GM12878 (cell line): ENCODE measurements at regions not wholly inside any gene's neighbourhood (a gene's known extent, or its start where the extent isn't known, plus 50 kb on each side); places are given as distances from the start of the nearest gene placed in this dataset.
A peak's percentile ranks its signal among the peaks of the same experiment; 100 is the strongest.

ENCODE experiments used
- ATAC-seq: fragments of 200-7000 bp; cut with Tn5 transposase; 3 replicates; pipeline ENCODE4 v1.9.1; 2020; ENCODE audit warnings: mild to moderate bottlenecking, moderate library complexity
- BruUV-seq: library from RNA; stranded (reverse); fragments of 400-500 nt; replicated peaks from 2 replicates; lab custom pipeline; 2021; lab: Mats Ljungman, UMichigan
- CTCF ChIA-PET: fragments of 300-600 bp; sonication (Branson Sonifier 250); formaldehyde crosslinking; extraction: SDS; loops from one replicate; lab custom pipeline; 2021; ENCODE audit warnings: inconsistent platforms; lab: Yijun Ruan, JAX
- POLR2A ChIA-PET: fragments of 350-600 bp; formaldehyde crosslinking; extraction: SDS; loops from one replicate; lab custom pipeline; 2021; ENCODE audit warnings: inconsistent platforms; lab: Charles Lee
- RAD21 ChIA-PET: fragments of 300-600 bp; sonication (Branson Sonifier 250); formaldehyde crosslinking; loops from one replicate; lab custom pipeline; 2023; ENCODE audit warnings: antibody characterized with exemption; ENCODE audit not compliant: unreplicated experiment; lab: Charles Lee
- SMC1A ChIA-PET: fragments of 300-600 bp; sonication (Branson Sonifier 250); formaldehyde crosslinking; loops from one replicate; lab custom pipeline; 2023; ENCODE audit not compliant: unreplicated experiment, uncharacterized antibody; lab: Charles Lee
- DNase-seq: peaks from one replicate; pipeline ENCODE4 v3.0.0-alpha.2; 2011; ENCODE audit warnings: low read depth, low spot score
- FAIRE-seq: peaks from 3 replicates; lab custom pipeline; 2011; peaks lifted over from hg19 to GRCh38; lab: Jason Lieb, UNC
- H2AFZ ChIP-seq: 2 replicates; pipeline ENCODE4 v1.6.0; 2011; ENCODE audit warnings: low read depth, low read length, control low read depth; ENCODE audit not compliant: control insufficient read depth
- H3K27ac ChIP-seq: 2 replicates; pipeline ENCODE4 v1.5.1; 2011; ENCODE audit warnings: control low read depth; ENCODE audit not compliant: control insufficient read depth, insufficient read depth
- H3K27me3 ChIP-seq, 2 experiments: replicated peaks in 1 of 2; 2 replicates each; pipeline versions ENCODE4 v1.6.0 to v1.6.1; 2011; ENCODE audit warnings: low read length in 1 of 2; ENCODE audit not compliant: control insufficient read depth in 2 of 2, insufficient read depth in 2 of 2
- H3K36me3 ChIP-seq, 2 experiments: 2 replicates each; pipeline ENCODE4 v1.5.1; 2011; ENCODE audit warnings: low read length in 1 of 2; ENCODE audit not compliant: control insufficient read depth in 2 of 2, insufficient read depth in 2 of 2
- H3K4me1 ChIP-seq: 2 replicates; pipeline ENCODE4 v1.6.1; 2011; ENCODE audit warnings: mild to moderate bottlenecking, low read length, moderate library complexity, mixed read lengths; ENCODE audit not compliant: control insufficient read depth, insufficient read depth
- H3K4me2 ChIP-seq: 2 replicates; pipeline ENCODE4 v1.6.0; 2011; ENCODE audit warnings: control low read depth; ENCODE audit not compliant: control insufficient read depth, insufficient read depth
- H3K4me3 ChIP-seq: fragments of 200-600 bp; sonication (generic); 2 replicates; pipeline ENCODE4 v1.5.1; 2016
- H3K79me2 ChIP-seq: 2 replicates; pipeline ENCODE4 v1.6.0; 2011; ENCODE audit warnings: low read length; ENCODE audit not compliant: control insufficient read depth, insufficient read depth
- H3K9ac ChIP-seq: 2 replicates; pipeline ENCODE4 v1.8.0; 2011; ENCODE audit warnings: low read length, control low read depth, mixed read lengths; ENCODE audit not compliant: control insufficient read depth, insufficient read depth
- H3K9me3 ChIP-seq: replicated peaks from 3 replicates; pipeline ENCODE4 v1.5.1; 2011; ENCODE audit warnings: mild to moderate bottlenecking, low read length; ENCODE audit not compliant: control insufficient read depth, insufficient read depth
- H4K20me1 ChIP-seq: 2 replicates; pipeline ENCODE4 v1.6.0; 2011; ENCODE audit not compliant: control insufficient read depth, insufficient read depth
- CHD2 ChIP-seq: IDR thresholded peaks from 2 replicates; pipeline ENCODE4 v1.6.1; 2011; ENCODE audit warnings: low read depth, low read length, improper control_type of control experiment, borderline replicate concordance
- FOS ChIP-seq: IDR thresholded peaks from 3 replicates; pipeline ENCODE4 v1.6.1; 2011; ENCODE audit warnings: borderline replicate concordance; ENCODE audit not compliant: insufficient read length; ENCODE audit errors: extremely low read depth
- HCFC1 ChIP-seq: fragments of 150-350 bp; IDR thresholded peaks from 2 replicates; pipeline ENCODE4 v1.6.1; 2014; ENCODE audit warnings: low read length
- MEF2B ChIP-seq: fragments of 450-650 bp; IDR thresholded peaks from 2 replicates; pipeline ENCODE4 v1.6.1; 2018; ENCODE audit warnings: mild to moderate bottlenecking, moderate library complexity; ENCODE audit not compliant: partially characterized antibody, poor library complexity, severe bottlenecking
- MXI1 ChIP-seq: fragments of 150-350 bp; IDR thresholded peaks from 2 replicates; pipeline ENCODE4 v1.6.1; 2011; ENCODE audit warnings: low read depth, mild to moderate bottlenecking, inconsistent platforms, low read length, improper control_type of control experiment
- RB1 ChIP-seq: fragments of 450-650 bp; formaldehyde crosslinking; IDR thresholded peaks from 2 replicates; pipeline ENCODE4 v1.6.1; 2017; ENCODE audit warnings: mild to moderate bottlenecking, borderline replicate concordance
- SUPT20H ChIP-seq: IDR thresholded peaks from 2 replicates; pipeline ENCODE4 v1.6.1; 2011; ENCODE audit warnings: low read depth, mild to moderate bottlenecking, low read length, moderate library complexity, borderline replicate concordance; ENCODE audit not compliant: control insufficient read depth
- WGBS: methylation state at CpG from one replicate; pipeline ENCODE4 v1.1.6; 2016; ENCODE audit warnings: low lambda C conversion rate; ENCODE audit not compliant: insufficient replicate concordance, insufficient coverage; ENCODE audit errors: missing lambda C conversion rate; 5-methylcytosine and 5-hydroxymethylcytosine counted together
- in situ Hi-C: fragments of 300-500 bp; cut with MboI; formaldehyde crosslinking; loops from 9 replicates; pipeline ENCODE4 v1.14.3; 2018; ENCODE audit warnings: mixed read lengths
- intact Hi-C: fragments of 100-400 bp; cut with micrococcal nuclease; formaldehyde crosslinking; loops from one replicate; pipeline ENCODE4 v1.14.2; 2022; ENCODE audit not compliant: unreplicated experiment
- TF ChIP-seq, protein P1 (sequence below): fragments of 450-650 bp; IDR thresholded peaks from 2 replicates; pipeline ENCODE4 v1.6.1; 2017; ENCODE audit warnings: mild to moderate bottlenecking

DNA sequence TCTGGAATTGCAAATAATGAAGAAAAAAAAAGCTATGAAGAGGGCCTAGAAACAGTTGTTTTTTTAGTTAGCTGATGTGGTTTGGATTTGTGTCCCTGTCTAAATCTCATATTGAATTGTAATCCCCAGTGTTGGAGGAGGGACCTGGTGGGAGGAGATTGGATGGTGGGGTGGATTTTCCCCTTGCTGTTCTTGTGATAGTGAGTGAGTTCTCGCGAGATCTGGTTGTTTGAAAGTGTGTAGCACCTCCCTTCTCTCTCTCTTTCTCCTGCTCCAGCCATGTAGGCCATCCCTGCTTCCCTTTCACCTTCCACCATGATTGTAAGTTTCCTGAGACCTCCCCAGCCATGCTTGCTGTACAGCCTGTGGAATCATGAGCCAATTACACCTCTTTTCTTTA lies 126.1 kb downstream of the ASCL4 start:
- RAD21 ChIA-PET, result interaction anchor here (1.2 kb wide), 1 partner anchor 14 kb away, joined by 3 read pairs; no protein-coding TSS in a partner anchor
- no peak overlapping the region for H3K4me3 ChIP-seq
- H3K4me2 ChIP-seq, result no peak overlapping the region
- H2AFZ ChIP-seq, result no peak overlapping the region
- intact Hi-C loops (loop anchor here (5.0 kb wide), 2 partner anchors 138 to 213 kb away; partner anchors contain the start of genes PRDM4 and PWP1), in situ Hi-C loops (no loop called here)
- FAIRE-seq (no peak), DNase-seq (no peak), ATAC-seq (peak; percentile 6; the same call in 1 of the 3 replicates)
- no peaks in the 10 kb centered on the region for H3K36me3 ChIP-seq
- no peaks in the 10 kb centered on the region; the same call in 1 of the 2 replicates for H3K4me1 ChIP-seq
- no peak for TF ChIP-seq RB1
- peak; percentile 52; the same call in 1 of the 2 replicates for TF ChIP-seq CHD2
- no peak for TF ChIP-seq SUPT20H
- no peaks in the 10 kb centered on the region for H3K79me2 ChIP-seq
- POLR2A ChIA-PET, result no interaction called here
- SMC1A ChIA-PET, result interaction anchor here (0.6 to 1.2 kb wide), 3 partner anchors 9 to 63 kb away, joined by 3 to 4 read pairs (median 4); no protein-coding TSS in a partner anchor
- no peaks in the 10 kb centered on the region for H4K20me1 ChIP-seq
- H3K9ac ChIP-seq, result no peak overlapping the region
- no peak overlapping the region for H3K27ac ChIP-seq
- WGBS, result 100% methylated on average over 2 of the region's 2 CpGs
- no TSS peak for BruUV-seq
- no peaks in the 10 kb centered on the region for H3K9me3 ChIP-seq
- no peaks in the 10 kb centered on the region; a peak in 1 of 4 replicates for H3K27me3 ChIP-seq
- CTCF ChIA-PET, result interaction anchor here (0.7 to 1.7 kb wide), 5 partner anchors 11 to 230 kb away, joined by 3 to 11 read pairs (median 5); no protein-coding TSS in a partner anchor

DNA sequence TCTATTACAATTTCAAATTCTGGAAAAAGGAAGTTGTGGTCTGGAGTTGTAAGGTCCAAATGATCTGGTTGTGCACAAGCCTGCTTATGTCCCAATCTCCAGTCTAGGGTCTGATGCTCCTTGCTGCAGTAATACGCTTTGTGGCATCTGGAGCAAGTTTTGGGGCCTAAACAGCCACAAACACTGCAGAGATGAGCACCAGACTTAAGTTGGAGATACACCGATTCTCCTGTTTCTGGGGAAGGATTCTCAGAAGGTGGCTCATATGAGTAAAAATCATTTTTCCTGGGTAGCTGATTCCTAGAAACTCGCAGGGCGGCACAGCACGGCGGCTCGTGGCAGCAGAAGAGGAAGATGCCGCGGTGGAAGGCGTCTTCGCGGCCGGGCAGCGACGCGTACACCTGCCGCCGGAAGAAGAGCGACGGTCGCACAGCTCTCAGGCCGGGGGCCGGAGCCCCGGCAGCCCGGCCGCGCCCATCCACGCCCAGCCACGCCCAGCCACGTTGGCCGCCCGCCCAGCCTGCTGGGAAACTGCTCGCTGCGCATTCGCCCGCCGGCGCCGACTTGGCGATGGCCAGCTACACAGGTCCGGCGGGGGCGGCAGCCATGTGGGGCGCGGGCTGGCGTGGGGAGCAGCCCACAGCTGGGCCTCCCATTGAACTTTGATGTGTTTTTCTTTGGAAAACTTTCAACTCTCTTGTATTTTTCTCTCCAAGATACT lies 129.0 kb downstream of the ASCL4 start:
- ChIA-PET RAD21 (interaction anchor here (1.1 kb wide), 1 partner anchor 9 kb away, joined by 4 read pairs; no protein-coding TSS in a partner anchor), SMC1A (interaction anchor here (0.9 kb wide), 1 partner anchor 27 kb away, joined by 3 read pairs; no protein-coding TSS in a partner anchor), CTCF (interaction anchor here (1.4 to 1.5 kb wide), 2 partner anchors 9 to 15 kb away, joined by 4 to 6 read pairs; no protein-coding TSS in a partner anchor), POLR2A (interaction anchor here (1.0 kb wide), 1 partner anchor 144 kb away, joined by 3 read pairs; no protein-coding TSS in a partner anchor)
- H3K9me3 ChIP-seq, result no peaks in the 10 kb centered on the region
- H3K27me3 ChIP-seq, result no peaks in the 10 kb centered on the region; a peak in 2 of 4 replicates
- no peaks in the 10 kb centered on the region for H3K36me3 ChIP-seq
- FAIRE-seq (no peak), DNase-seq (peak; percentile 40), ATAC-seq (peak; percentile 99)
- no peaks in the 10 kb centered on the region; the same call in 1 of the 2 replicates for H3K4me1 ChIP-seq
- H3K27ac ChIP-seq, result no peak overlapping the region
- WGBS, result 2% methylated on average over 45 of the region's 46 CpGs
- intact Hi-C loops (loop anchor here (5.0 kb wide), 2 partner anchors 141 to 216 kb away; partner anchors contain the start of genes PRDM4 and PWP1), in situ Hi-C loops (no loop called here)
- BruUV-seq, result no TSS peak
- peak overlapping the region; percentile 66 for H3K4me2 ChIP-seq
- peak overlapping the region; percentile 62; the same call in 1 of the 2 replicates for H3K4me3 ChIP-seq
- peak overlapping the region; percentile 76 for H2AFZ ChIP-seq
- no peaks in the 10 kb centered on the region for H4K20me1 ChIP-seq
- peak overlapping the region; percentile 53; the same call in 1 of the 2 replicates for H3K9ac ChIP-seq
- no peaks in the 10 kb centered on the region for H3K79me2 ChIP-seq
- TF ChIP-seq, protein P1, sequence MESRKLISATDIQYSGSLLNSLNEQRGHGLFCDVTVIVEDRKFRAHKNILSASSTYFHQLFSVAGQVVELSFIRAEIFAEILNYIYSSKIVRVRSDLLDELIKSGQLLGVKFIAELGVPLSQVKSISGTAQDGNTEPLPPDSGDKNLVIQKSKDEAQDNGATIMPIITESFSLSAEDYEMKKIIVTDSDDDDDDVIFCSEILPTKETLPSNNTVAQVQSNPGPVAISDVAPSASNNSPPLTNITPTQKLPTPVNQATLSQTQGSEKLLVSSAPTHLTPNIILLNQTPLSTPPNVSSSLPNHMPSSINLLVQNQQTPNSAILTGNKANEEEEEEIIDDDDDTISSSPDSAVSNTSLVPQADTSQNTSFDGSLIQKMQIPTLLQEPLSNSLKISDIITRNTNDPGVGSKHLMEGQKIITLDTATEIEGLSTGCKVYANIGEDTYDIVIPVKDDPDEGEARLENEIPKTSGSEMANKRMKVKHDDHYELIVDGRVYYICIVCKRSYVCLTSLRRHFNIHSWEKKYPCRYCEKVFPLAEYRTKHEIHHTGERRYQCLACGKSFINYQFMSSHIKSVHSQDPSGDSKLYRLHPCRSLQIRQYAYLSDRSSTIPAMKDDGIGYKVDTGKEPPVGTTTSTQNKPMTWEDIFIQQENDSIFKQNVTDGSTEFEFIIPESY, result no peak
- peak; percentile 44 for TF ChIP-seq HCFC1
- no peak for TF ChIP-seq FOS
- TF ChIP-seq MEF2B, result no peak
- TF ChIP-seq MXI1, result peak; percentile 26; the same call in 1 of the 2 replicates
